K562 (cell line): ENCODE measurements at regions not wholly inside any gene's neighbourhood (a gene's known extent, or its start where the extent isn't known, plus 50 kb on each side); places are given as distances from the start of the nearest gene placed in this dataset.

Experiments
- ATAC-seq: fragments of 200-7000 bp; cut with Tn5 transposase; 3 replicates; pipeline ENCODE4 v1.9.1; 2020; ENCODE audit warnings: moderate library complexity
- BruUV-seq: library from RNA; stranded (reverse); fragments of 400-500 nt; replicated peaks from 2 replicates; lab custom pipeline; 2021; lab: Mats Ljungman, UMichigan
- CTCF ChIA-PET: fragments of 300-600 bp; formaldehyde crosslinking; extraction: SDS; loops from one replicate; lab custom pipeline; 2021; ENCODE audit warnings: low intra/inter-chr PET ratio; lab: Yijun Ruan, JAX
- POLR2A ChIA-PET: fragments of 300-600, 350-650 bp; sonication (Branson Sonifier 250); formaldehyde crosslinking; extraction: SDS; loops from one replicate; lab custom pipeline; 2021; ENCODE audit warnings: antibody characterized with exemption, inconsistent platforms; lab: Yijun Ruan, JAX
- DNase-seq, 4 experiments: peaks; one replicate each; pipeline versions ENCODE4 v3.0.0 to v3.0.0-alpha.2; 2011 to 2018; ENCODE audit warnings: low spot score in 3 of 4, mixed read lengths in 3 of 4; ENCODE audit errors: extremely low read depth in 1 of 4
- FAIRE-seq: peaks from 2 replicates; lab custom pipeline; 2011; peaks lifted over from hg19 to GRCh38; lab: Jason Lieb, UNC
- H2AFZ ChIP-seq: 2 replicates; pipeline ENCODE4 v1.6.0; 2011; ENCODE audit warnings: low read depth, low read length, control low read depth, inconsistent platforms
- H3K27ac ChIP-seq: fragments of 200-600 bp; 3 replicates; pipeline ENCODE4 v1.8.0; 2011; ENCODE audit warnings: low read depth, mild to moderate bottlenecking, control low read depth, inconsistent platforms, low read length, moderate library complexity, mixed read lengths; ENCODE audit errors: extremely low read depth
- H3K27me3 ChIP-seq, 2 experiments: fragments of 300-600 bp in 1 of 2; 2 replicates in 1 of 2; 3 replicates in 1 of 2; pipeline versions ENCODE4 v1.6.0 to v1.8.0; 2011; ENCODE audit warnings: inconsistent platforms in 2 of 2, low read length in 2 of 2, mild to moderate bottlenecking in 1 of 2, mixed read lengths in 1 of 2, moderate library complexity in 1 of 2; ENCODE audit not compliant: control insufficient read depth in 2 of 2, insufficient read depth in 2 of 2
- H3K36me3 ChIP-seq: fragments of 300-600 bp; 3 replicates; pipeline ENCODE4 v1.8.0; 2011; ENCODE audit warnings: mild to moderate bottlenecking, low read length, inconsistent platforms; ENCODE audit not compliant: control insufficient read depth, insufficient read depth
- H3K4me1 ChIP-seq, 2 experiments: fragments of 200-600 bp in 1 of 2; replicated peaks in 1 of 2; 2 replicates in 1 of 2; 3 replicates in 1 of 2; pipeline versions ENCODE4 v1.5.1 to v1.8.0; 2011; ENCODE audit warnings: inconsistent platforms in 2 of 2, low read length in 2 of 2, mild to moderate bottlenecking in 1 of 2, mixed read lengths in 1 of 2, moderate library complexity in 1 of 2; ENCODE audit not compliant: control insufficient read depth in 2 of 2, insufficient read depth in 2 of 2
- H3K4me2 ChIP-seq: 2 replicates; pipeline ENCODE4 v1.6.1; 2011; ENCODE audit warnings: low read length, control low read depth, inconsistent platforms, mixed read lengths; ENCODE audit not compliant: insufficient read depth
- H3K4me3 ChIP-seq: fragments of 200-600 bp; sonication (generic), shearing (Covaris generic); 2 replicates; pipeline ENCODE4 v1.5.1; 2016; ENCODE audit warnings: control low read depth, inconsistent platforms
- H3K79me2 ChIP-seq: fragments of 200-600 bp; 3 replicates; pipeline ENCODE4 v1.8.0; 2011; ENCODE audit warnings: low read length, inconsistent platforms; ENCODE audit not compliant: control insufficient read depth, insufficient read depth
- H3K9ac ChIP-seq, 2 experiments: 2 replicates each; pipeline versions ENCODE4 v1.6.0 to v1.6.1; 2011; ENCODE audit warnings: low read depth in 2 of 2, low read length in 2 of 2, control low read depth in 1 of 2, inconsistent platforms in 1 of 2, mild to moderate bottlenecking in 1 of 2, mixed read lengths in 1 of 2; ENCODE audit not compliant: insufficient read depth in 1 of 2
- H3K9me1 ChIP-seq: one replicate; pipeline ENCODE4 v1.6.0; 2011; ENCODE audit warnings: inconsistent platforms, mild to moderate bottlenecking, low read length, moderate library complexity; ENCODE audit not compliant: control insufficient read depth, insufficient read depth
- H3K9me3 ChIP-seq: replicated peaks from 2 replicates; pipeline ENCODE4 v1.5.1; 2011; ENCODE audit warnings: low read depth, low read length, inconsistent platforms; ENCODE audit not compliant: control insufficient read depth, insufficient read depth
- H4K20me1 ChIP-seq: replicated peaks from 2 replicates; pipeline ENCODE4 v1.6.1; 2011; ENCODE audit warnings: low read length, inconsistent platforms, mixed read lengths; ENCODE audit not compliant: control insufficient read depth, insufficient read depth
- EGR1 ChIP-seq: fragments of 450-650 bp; conservative IDR thresholded peaks from 2 replicates; pipeline ENCODE4 v1.6.1; 2017; ENCODE audit warnings: mild to moderate bottlenecking
- PKNOX1 ChIP-seq: fragments of 450-650 bp; IDR thresholded peaks from 2 replicates; pipeline ENCODE4 v1.6.1; 2016
- RFX1 ChIP-seq: fragments of 450-650 bp; IDR thresholded peaks from 2 replicates; pipeline ENCODE4 v1.6.1; 2016; ENCODE audit warnings: mild to moderate bottlenecking, moderate library complexity
- SRSF7 ChIP-seq: fragments of 200-400 bp; formaldehyde crosslinking; optimal IDR thresholded peaks from 2 replicates; pipeline ENCODE3; 2017; ENCODE audit warnings: mild to moderate bottlenecking, low read depth, low read length
- TCF7L2 ChIP-seq: fragments of 150-350 bp; IDR thresholded peaks from 2 replicates; pipeline ENCODE4 v1.6.1; 2016; ENCODE audit warnings: low read depth, mild to moderate bottlenecking, low read length, moderate library complexity
- TSC22D4 ChIP-seq: fragments of 450-650 bp; IDR thresholded peaks from 2 replicates; pipeline ENCODE4 v1.6.1; 2016; ENCODE audit warnings: missing genetic modification characterization, missing biosample characterization, control low read depth
- ZFP36 ChIP-seq: fragments of 150-350 bp; IDR thresholded peaks from 2 replicates; pipeline ENCODE4 v1.6.1; 2018; ENCODE audit warnings: low read length, low read depth; ENCODE audit not compliant: partially characterized antibody
- WGBS: fragments of 100-300 bp; shearing (Covaris generic); methylation state at CpG from one replicate; pipeline ENCODE4 v1.1.6; 2016; ENCODE audit warnings: low coverage, mixed read lengths; ENCODE audit not compliant: insufficient coverage; ENCODE audit errors: missing lambda C conversion rate; 5-methylcytosine and 5-hydroxymethylcytosine counted together
- in situ Hi-C: fragments of 300-500 bp; cut with MboI; formaldehyde crosslinking; loops from 4 replicates; pipeline ENCODE4 v1.15.0; 2018; ENCODE audit warnings: inconsistent platforms, mixed read lengths
- intact Hi-C: fragments of 100-400 bp; cut with micrococcal nuclease; formaldehyde crosslinking; loops from 2 replicates; pipeline ENCODE4 v1.14.2; 2022

GRCh38 chr12:46101485-46101869, 111.1 kb upstream of the SCAF11 start:
- Histone ChIP-seq H4K20me1 (no peaks in the 10 kb centered on the region), H3K79me2 (no peaks in the 10 kb centered on the region), H3K4me2 (no peak overlapping the region; the same call in 1 of the 2 replicates), H3K27ac (no peak overlapping the region), H2AFZ (no peak overlapping the region), H3K27me3 (no peaks in the 10 kb centered on the region; a peak in 1 of 5 replicates), H3K36me3 (no peaks in the 10 kb centered on the region), H3K9me3 (no peaks in the 10 kb centered on the region), H3K9ac (no peak overlapping the region), H3K4me1 (no peaks in the 10 kb centered on the region; a peak in 1 of 5 replicates), H3K9me1 (no peaks in the 10 kb centered on the region), H3K4me3 (no peak overlapping the region)
- ATAC-seq = no peak
- no TSS peak for BruUV-seq
- intact Hi-C loops (no loop called here), in situ Hi-C loops (no loop called here)
- POLR2A ChIA-PET = interaction anchor here (0.6 kb wide), 2 partner anchors 95 to 183 kb away, joined by 3 read pairs; no protein-coding TSS in a partner anchor
- no peak for DNase-seq
- TF ChIP-seq SRSF7 (no peak), ZFP36 (no peak)
- WGBS = 18% methylated on average over 4 of the region's 4 CpGs
- CTCF ChIA-PET = no interaction called here
- FAIRE-seq = no peak

GRCh38 chr12:46100551-46101484, 110.4 kb upstream of the SCAF11 start:
- in situ Hi-C loops (no loop called here), intact Hi-C loops (no loop called here)
- H2AFZ ChIP-seq = no peak overlapping the region
- no peak overlapping the region for H3K4me2 ChIP-seq
- no peak overlapping the region for H3K4me3 ChIP-seq
- H3K9me1 ChIP-seq = no peaks in the 10 kb centered on the region
- no peak for FAIRE-seq
- no peaks in the 10 kb centered on the region for H3K9me3 ChIP-seq
- no TSS peak for BruUV-seq
- POLR2A ChIA-PET = interaction anchor here (0.6 kb wide), 1 partner anchor 94 kb away, joined by 3 read pairs; no protein-coding TSS in a partner anchor
- H3K79me2 ChIP-seq = no peaks in the 10 kb centered on the region
- no peaks in the 10 kb centered on the region for H4K20me1 ChIP-seq
- no peaks in the 10 kb centered on the region for H3K36me3 ChIP-seq
- 2% methylated on average over 6 of the region's 6 CpGs for WGBS
- CTCF ChIA-PET = no interaction called here
- peak; percentile 54 for ATAC-seq
- DNase-seq = peak in 1 of 4 experiments; percentile 29
- H3K27me3 ChIP-seq = no peaks in the 10 kb centered on the region; a peak in 1 of 5 replicates
- no peak overlapping the region for H3K9ac ChIP-seq
- TF ChIP-seq RFX1 (peak; percentile 68), PKNOX1 (peak; percentile 10; the same call in 1 of the 2 replicates), EGR1 (peak; percentile 58), TSC22D4 (tag) (no peak), TCF7L2 (no peak)
- H3K27ac ChIP-seq = no peak overlapping the region
- H3K4me1 ChIP-seq = no peaks in the 10 kb centered on the region; a peak in 1 of 5 replicates
